Sigmoid colon (tissue), 4 donors: ENCODE measurements at regions not wholly inside any gene's neighbourhood (a gene's known extent, or its start where the extent isn't known, plus 50 kb on each side); places are given as distances from the start of the nearest gene placed in this dataset.

Experiments
- CTCF ChIP-seq, 4 experiments: fragments of 450-650 bp in 3 of 4; fragments of 200-600 bp in 1 of 4; IDR thresholded peaks; one replicate each; pipeline ENCODE4 v1.5.1; 2016 to 2019; ENCODE audit warnings: antibody characterized with exemption in 4 of 4, mild to moderate bottlenecking in 3 of 4, moderate library complexity in 2 of 4
- EP300 ChIP-seq, 4 donors: sonication (generic); formaldehyde crosslinking; IDR thresholded peaks; one replicate each; pipeline ENCODE4 v1.6.1; 2017; ENCODE audit warnings: antibody characterized with exemption in 4 of 4
- POLR2A ChIP-seq, 2 donors: fragments of 450-650 bp; IDR thresholded peaks; one replicate each; pipeline ENCODE4 v1.6.1; 2016; ENCODE audit warnings: antibody characterized with exemption in 2 of 2, mild to moderate bottlenecking in 2 of 2, moderate library complexity in 2 of 2

- TF ChIP-seq CTCF (IDR thresholded peaks at IDR 0.05): no peak
- no peak for TF ChIP-seq EP300 (IDR thresholded peaks at IDR 0.05)
- TF ChIP-seq POLR2A (IDR thresholded peaks at IDR 0.05): no peak
Observed at GRCh38 chr5:135695656-135696313, 117.0 kb upstream of the CXCL14 start.
